ENCODE measurements at regions not wholly inside any gene's neighbourhood (a gene's known extent, or its start where the extent isn't known, plus 50 kb on each side); places are given as distances from the start of the nearest gene placed in this dataset.
"Not testable (repeated sequence)": the region's sequence is repeated elsewhere in the genome, so short reads cannot be mapped to it uniquely, and the experiment has no call there.

DNA sequence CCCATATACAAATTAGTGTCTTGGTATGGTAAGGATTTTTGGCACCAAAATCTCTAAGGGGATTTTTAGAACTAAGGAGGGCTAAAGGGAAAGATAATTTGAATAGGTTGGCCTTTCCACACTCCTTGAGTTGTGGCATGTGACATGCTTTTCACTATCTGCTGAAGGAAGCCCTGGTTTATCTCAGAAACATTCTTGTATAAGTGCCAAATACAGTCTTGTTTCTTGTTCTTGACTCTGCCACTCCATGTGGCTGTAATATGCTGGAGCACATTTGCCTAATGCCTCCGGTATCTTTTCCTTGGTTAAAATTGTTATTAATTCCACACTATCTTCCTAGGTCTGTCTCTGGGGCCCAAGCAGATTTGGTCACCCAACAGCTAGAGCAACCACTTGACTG lies 457.0 kb downstream of the USP25 start:
- DNase-seq = no peak

- DNase-seq = no peak
These were observed 458.0 kb downstream of the USP25 start for GRCh38 chr21:16187603-16188301.

DNA sequence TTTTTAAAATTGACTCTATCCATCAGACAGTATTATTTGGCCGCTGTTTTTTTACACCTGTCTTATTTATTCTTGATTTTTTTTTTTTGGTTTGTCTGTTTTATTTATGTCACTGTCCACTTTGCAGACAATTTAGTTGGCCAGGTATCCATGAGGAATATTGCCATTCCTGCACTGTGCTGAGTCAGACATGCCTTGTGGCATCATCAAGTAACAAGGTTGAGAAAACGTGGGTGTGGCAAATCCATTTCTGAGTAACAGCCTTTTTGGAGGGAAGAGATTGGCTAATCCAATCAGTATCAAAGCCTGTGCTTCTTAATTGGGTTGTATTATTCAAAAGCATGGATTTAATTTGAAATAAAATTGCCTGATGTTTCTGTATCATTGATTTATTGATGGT lies 463.1 kb downstream of the USP25 start:
- DNase-seq = peak in 1 of 3 donors; percentile 7

- DNase-seq = no peak
These were observed 463.8 kb downstream of the USP25 start for GRCh38 chr21:16193496-16194094.

DNA sequence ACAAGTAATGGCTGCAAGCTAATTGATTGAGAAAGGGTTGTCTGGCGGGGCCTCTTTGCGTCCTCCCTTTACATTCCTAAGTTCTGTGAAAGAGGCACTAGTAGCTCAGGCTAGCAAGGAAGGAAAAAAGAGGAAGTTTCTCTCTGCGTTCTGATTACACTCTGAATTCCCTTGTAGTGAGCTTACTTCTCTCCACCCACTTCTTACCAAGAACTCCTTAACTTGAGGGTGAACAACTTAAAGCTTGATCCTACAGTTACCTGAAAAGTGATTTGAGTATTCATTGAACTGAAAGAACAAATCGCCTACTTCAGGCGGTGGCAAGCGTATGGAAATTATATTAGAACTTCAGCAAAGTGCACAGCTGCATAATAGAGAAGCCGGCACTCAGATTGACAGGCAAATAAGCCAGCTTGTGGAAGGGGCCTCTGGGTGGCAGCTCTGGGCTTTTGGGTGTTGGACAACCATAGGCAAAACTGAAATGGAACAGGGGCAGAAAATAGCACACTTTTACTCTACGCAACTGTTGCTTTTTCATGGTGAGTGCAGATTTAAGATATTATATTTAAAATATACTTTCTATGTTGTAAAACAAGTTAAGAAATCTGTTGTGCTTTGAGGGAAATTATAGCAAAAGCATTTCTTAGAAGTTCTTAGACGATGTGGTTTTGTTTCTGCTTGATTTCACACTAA lies 464.5 kb downstream of the USP25 start:
- DNase-seq = peak; percentile 65 to 82 (median 74)

- no peak for DNase-seq
These were observed 465.2 kb downstream of the USP25 start for GRCh38 chr21:16194788-16195537.

DNA sequence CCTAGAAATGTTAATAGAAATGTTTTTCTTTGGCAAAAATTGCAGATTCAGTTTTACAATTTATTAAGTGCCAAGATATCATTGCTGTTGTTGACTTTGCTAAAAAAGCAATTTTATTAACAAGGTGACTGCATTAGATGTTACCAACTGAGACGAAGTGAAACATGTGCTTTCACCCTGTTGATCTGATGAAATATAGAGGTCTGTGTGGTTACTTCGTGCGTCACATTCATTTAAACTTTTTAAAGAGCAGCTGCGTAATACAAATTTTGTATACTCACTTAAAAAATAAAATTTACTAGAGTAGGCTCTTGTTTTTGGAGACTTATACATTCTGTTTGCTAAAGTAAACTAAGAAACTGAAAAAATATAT lies 465.7 kb downstream of the USP25 start:
- DNase-seq = peak; percentile 7 to 56 (median 47)

DNA sequence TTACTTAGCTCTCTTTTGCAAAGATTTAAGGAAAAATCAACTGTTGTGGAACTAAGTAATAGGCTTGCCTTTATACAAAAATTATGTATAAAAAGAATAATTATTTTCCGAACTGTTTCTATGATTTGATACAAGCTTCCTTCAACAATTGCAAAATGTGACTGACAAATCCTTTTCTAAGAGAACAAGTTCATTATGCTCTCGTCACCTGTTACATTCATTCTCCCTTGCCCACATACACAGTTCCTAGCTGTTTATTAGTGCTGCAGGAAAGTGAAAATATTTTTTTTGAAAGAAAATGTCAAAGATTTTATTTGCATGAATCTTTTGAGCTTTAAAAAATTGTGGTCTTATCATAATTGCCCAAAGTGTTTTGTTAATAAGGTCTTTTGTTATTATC lies 466.2 kb downstream of the USP25 start:
- DNase-seq = no peak

DNA sequence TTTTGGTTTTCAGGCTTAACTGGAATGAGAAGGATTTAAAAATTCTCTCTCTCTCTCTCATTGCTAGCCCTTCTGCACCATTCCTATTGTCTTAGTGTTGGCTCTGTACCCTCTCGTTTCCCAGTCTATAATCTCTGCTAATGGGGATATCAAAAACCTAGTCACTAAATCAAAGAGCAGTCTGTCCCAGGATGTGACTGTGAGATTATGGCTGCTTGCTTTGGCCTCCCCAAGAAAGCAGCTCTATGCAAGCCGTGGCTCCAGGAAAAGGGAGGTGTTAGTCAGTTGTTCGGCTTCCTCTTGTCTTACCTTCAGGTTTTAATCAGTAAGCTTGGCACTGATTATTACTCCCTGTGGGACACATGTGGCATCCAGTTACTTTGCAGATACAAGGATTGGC lies 468.8 kb downstream of the USP25 start:
- no peak for DNase-seq

DNA sequence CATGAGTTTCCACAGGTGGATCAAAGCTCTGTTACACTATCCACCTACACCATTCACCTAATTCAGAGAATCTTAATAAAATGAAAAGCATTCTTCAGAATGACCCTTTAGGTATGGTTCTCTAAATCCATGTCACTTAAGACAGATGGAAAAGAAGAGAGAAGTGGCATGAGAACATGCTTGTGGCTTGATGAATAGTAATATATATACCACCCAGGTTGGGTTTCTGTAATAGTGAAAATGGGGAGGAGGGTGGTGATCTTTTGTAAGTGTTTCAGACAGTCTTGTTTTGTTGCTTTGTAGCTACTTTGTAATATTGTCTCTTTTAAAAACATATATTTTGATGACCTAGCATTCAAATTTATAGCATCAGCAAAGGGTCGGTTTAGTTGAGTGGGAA lies 469.8 kb downstream of the USP25 start:
- no peak for DNase-seq

- no peak for DNase-seq
These were observed 471.9 kb downstream of the USP25 start for GRCh38 chr21:16201718-16202117.

DNA sequence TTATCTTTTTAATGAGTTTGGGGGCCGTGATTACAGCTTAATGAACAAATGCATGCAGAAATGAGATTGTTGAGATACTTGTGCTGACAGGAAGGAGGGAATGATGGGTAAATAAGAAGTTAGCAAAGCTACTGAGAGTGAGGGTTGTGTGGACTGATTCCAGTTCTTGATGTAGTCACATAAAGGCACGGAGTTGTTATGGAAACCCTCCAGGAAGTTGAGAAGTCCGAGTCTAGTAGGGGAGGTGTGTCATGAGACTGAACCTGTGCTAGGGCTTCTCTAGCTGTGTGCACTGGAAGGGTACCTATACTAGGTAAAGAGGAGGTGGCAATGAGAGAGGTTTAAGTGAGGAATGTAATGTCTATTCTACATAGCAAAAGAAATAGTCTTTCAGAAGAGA lies 475.7 kb downstream of the USP25 start:
- DNase-seq = no peak

DNA sequence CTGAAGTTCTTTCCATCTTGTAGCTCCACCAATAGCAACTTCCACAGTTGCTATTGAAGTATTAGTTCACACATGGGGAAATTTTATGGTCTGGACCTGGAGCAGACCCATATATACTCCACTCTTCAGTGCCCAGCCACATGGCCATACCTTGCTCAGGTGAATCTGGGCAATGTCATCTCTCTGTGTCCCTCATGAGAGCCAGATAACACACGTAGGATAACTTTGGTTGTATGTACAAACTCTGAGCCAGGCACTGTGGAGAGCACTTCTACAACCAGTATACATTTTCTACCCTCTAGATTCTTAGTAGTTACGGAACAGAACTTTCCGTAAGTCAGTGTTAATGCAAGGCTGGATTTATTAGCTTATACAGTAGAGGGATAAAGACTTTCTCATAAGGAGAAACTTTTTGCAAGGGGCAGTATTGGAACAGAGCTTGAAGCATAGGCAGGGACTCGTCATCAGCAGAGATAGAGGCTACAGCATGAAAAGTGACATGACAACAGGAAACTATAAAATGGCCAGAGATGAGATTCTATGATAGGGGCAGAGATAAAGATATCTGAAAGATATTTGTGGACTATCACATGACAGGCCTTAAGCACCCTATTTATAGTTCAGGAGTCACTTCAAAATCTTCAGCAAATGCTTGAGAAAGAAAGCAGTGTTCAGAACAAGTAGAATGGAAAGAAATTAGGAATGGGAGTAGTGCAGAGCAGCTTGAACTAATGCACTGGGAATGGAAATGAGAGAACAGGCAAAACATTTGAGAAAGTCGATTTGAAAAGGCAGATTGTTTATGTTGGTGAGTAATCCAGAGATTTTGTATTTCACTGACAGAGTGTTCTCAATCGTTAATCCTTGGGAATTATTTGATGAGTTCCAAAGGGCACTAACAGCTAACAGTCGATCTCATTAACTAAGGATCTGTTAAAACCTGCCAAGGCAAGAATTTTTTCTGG lies 481.8 kb downstream of the USP25 start:
- DNase-seq = no peak

GRCh38 chr21:16213518-16213917 lies 483.7 kb downstream of the USP25 start:
- DNase-seq = no peak

GRCh38 chr21:16215193-16215592 lies 485.4 kb downstream of the USP25 start:
- DNase-seq = no peak

GRCh38 chr21:16215663-16216183 lies 485.9 kb downstream of the USP25 start:
- DNase-seq = no peak

GRCh38 chr21:16216288-16216962 lies 486.6 kb downstream of the USP25 start:
- DNase-seq = no peak

DNA sequence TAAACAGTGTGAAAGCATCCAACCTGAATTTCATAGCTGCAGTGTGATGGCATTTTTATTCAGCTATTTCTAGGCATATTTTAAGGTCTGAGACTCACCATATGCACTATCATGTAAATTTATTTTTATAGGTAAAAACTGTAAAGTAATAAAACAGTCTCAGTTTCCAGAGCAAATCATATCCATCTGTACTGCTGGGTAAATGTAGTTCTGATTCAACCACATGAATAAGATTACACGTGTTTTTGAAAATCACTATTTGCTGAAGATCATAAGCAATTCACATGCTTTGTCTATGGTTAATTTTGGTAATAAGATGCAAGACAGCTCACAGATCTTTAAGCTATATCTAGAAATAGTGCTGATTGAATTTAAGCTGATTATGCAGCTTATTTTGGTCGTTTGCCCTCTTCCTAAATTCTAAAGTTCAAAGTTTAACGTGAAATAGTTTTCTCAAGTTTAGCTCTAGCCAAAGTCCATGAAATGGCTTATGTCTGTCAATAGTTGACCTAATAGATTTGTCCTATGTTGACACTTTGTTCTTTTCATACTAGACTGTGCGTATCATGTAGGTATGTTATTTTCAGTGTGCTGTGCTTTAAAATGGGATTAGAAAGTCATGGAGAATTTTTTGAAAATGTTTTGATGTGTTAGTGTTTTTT lies 489.0 kb downstream of the USP25 start:
- DNase-seq = no peak

DNA sequence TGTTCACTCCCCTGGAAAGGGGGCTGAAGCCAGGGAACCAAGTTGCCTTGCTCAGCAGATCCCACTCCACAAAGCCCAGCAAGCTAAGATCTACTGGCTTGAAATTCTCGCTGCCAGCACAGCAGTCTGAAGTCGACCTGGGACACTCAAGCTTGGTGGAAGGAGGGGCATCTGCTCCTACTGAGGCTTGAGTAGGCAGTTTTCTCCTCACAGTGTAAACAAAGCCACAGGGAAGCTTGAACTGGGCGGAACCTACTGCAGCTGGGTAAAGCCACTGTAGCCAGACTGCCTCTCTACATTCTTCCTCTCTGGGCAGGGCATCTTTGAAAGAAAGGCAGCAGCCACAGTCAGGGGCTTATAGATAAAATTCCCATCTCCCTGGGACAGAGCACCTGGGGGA lies 495.0 kb downstream of the USP25 start:
- DNase-seq = not testable (repeated sequence)

GRCh38 chr21:16239659-16240265 lies 510.0 kb downstream of the USP25 start:
- no peak for DNase-seq

Data from suppressor macrophage treated with lipopolysaccharide for 1 hour (primary cell).